ENCODE measurements at regions not wholly inside any gene's neighbourhood (a gene's known extent, or its start where the extent isn't known, plus 50 kb on each side); places are given as distances from the start of the nearest gene placed in this dataset.

DNA sequence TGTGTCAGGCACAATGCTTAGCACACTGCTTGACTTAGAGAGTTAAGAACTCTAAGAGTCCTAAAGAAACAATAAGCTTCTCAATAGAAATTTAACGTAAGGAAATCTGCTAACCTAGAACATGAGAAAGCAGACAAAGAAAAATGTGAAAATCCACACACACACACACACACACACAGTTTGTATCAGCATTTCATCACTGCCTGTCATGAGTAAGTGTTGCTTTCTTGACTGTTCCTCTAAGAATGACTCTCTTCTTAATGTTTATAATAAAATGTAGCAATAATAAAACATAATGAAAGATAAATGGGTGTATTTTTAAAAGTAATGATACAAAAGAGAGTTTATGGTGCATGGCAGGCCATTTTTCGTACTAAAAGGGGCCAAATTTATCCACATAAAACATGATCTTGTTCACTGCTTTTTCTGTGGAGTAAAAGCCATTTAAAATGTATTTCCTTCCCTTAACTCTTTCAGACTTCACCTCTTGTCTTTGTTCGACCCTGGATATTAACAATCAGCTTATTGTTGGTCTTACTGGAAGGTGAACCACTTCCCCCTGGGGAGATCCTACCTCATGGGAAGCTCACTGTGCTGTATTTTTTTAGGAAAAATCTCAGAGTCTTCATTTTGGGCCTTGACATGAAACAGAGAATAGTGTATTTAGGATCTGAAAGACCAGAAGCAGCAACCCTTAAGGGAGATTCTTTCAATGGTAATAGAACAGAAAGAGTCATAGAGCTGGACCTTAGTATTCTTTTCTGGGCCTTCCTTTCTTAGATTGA lies 107.3 kb upstream of the ANKRD55 start:
- DNase-seq: no peak

DNA sequence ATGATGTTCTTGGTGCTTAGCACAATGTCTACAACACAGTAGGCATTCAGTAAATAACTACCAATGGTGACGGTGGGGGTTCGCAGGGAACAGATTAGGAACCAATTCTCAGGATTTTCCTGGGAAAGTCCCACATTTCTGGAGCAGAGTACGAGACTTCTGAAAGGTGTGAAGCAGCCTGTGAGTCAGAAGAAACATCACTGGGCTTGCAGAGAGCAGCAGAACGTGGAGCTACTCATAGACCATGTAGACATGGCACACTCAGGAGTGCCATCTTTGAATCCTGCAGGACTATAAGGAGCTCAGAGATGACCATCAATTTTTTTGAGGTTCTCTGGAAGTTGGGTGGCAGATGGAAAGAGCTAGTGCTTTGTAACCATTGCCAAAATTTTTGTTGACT lies 106.6 kb upstream of the ANKRD55 start:
- DNase-seq: peak; percentile 12

DNA sequence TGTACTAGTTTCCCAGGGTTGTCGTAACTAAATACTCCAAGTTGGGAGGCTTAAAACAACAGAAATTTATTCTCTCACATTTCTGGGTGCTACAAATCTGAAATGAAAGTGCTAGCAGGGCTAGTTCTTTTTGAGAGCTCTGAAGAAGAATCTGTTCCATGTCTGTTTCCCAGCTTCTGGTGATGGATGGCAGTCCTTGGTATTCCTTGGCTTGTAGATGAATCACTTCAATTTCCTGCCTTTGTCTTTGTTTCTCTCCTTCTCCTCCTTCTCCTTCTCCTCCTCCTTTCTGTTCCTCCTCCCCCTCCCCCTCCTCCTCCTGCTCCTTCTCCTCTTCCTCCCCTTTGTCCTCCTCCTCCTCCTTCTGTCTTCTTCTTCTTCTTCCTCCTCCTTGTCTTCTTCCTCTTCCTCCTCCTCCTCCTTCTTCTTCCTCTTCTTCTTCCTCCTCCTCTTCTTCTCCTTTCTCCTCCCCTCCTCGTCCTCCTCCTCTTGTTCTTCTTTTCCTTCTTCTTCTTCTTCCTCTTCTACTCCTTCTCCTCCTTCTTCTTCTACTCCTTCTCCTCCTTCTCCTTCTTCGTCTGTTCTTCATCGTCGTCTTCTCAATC lies 104.7 kb upstream of the ANKRD55 start:
- peak; percentile 12 for DNase-seq

GRCh38 chr5:56335212-56335611 lies 102.1 kb upstream of the ANKRD55 start:
- no peak for DNase-seq

- no peak for DNase-seq
Observed at GRCh38 chr5:56330806-56331205, 97.7 kb upstream of the ANKRD55 start.

DNA sequence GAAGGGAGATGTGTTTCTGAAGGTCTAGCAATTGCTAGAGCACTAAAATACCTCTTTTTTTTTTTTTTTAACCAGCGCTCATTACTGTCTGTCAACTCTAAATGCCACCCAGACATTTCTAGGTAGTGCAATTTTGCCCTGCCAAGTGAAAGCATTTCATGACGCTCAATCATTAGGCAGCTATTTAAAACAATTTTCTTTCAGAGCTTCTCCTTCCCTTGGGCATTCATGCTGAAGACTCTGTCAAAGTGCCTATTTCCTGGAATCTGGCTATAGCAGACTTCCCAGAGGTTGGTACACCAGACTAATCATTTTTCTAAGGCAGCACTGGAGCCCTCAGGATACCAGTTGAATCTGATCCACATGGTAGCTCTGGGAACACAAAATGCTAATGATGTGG lies 97.0 kb upstream of the ANKRD55 start:
- DNase-seq: no peak

DNA sequence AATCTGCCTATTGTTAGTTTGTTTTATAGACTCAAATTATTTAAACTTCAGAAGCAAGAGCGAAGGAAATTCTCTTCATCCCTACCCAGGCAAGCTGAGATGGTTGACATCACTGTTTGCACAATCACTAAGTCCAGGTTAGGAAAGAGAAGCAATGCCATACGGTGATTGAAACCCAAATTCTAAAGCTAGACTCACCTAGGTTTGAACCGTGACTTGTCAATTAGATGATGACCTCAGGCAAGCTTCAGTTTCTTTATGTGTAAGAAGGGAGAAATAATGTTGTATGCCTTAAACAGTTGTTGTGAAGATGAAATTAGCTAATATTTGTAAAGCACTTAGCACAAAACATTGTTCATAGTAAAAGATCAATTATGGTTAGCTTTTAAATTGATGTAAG lies 96.5 kb upstream of the ANKRD55 start:
- DNase-seq: no peak

- DNase-seq: peak; percentile 72
Observed at GRCh38 chr5:56328753-56329560, 95.8 kb upstream of the ANKRD55 start.

GRCh38 chr5:56327809-56328208 lies 94.7 kb upstream of the ANKRD55 start:
- DNase-seq: no peak

- no peak for DNase-seq
Observed at GRCh38 chr5:56326770-56327169, 93.6 kb upstream of the ANKRD55 start.

DNA sequence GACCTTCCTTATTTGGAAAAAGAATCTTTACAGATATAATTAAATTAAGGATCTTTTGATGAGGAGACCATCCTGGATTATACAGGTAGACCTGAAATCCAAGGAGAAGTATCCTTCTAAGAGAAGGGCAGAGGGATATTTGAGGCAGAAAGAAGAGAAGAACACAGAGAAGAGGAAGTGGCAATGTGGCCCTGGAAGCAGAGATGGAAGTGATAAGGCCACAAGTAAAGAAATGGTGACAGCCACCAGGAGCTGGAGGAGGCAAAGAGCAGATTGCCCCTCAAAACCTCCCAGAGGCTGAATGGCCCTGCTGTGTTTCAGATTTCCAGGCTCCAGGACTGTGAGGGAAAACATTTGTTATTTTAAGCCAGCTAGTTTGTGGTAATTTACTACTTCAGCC lies 93.0 kb upstream of the ANKRD55 start:
- no peak for DNase-seq

DNA sequence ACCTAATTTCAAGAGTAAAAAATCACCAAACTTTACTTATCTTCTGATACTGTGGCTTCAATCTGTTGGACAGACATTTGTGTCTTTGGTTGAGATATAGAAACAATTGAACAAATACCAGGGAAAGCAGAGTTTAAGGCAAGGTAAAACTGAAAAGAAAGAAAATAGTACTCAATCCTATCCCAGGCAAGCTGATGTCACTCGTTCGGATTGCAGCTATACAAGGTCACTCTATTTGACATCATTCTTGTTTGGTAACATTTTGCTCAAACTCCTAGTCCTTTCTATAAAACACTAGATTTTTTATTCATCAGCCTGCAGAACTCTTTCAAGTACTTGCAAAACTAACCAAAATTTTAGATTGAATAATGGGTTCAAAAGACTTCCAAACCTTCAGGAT lies 91.9 kb upstream of the ANKRD55 start:
- DNase-seq: no peak

DNA sequence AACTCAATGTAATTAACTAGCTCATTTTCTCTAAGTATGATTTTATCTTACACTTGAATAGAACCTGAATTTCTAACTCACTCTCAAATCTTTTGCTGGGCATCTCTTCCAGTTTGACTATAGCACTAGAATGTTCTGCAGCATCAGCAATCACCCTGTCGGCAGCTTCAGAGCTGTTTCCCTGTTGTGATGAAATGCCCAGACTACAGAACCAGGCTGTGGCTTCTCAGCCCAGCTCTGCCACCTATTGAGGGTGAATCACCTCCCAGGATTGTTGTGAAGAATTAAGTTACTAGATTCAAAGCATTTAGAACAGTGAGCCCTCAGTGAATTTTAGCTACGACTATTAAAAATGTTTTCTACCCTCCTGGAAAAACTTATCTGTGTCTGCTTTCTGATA lies 90.4 kb upstream of the ANKRD55 start:
- peak; percentile 80 for DNase-seq

DNA sequence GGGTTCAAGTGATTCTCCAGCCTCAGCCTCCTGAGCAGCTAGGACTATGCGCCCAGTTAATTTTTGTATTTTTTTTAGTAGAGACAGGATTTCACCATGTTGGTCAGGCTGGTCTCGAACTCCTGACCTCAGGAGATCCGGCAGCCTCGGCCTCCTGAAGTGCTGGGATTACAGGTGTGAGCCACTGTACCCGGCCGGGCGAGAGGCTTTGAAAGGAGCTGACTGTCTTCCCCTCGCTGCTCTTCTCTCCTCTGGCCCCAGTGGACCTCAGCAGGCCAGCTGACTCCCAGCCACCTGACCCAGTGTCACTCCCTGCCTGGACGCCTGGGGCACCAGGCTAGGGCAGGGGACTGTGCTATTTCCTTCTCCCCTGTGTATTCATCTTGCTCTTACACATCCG lies 89.5 kb upstream of the ANKRD55 start:
- no peak for DNase-seq

- DNase-seq: no peak
Observed at GRCh38 chr5:56321236-56321881, 88.2 kb upstream of the ANKRD55 start.

DNA sequence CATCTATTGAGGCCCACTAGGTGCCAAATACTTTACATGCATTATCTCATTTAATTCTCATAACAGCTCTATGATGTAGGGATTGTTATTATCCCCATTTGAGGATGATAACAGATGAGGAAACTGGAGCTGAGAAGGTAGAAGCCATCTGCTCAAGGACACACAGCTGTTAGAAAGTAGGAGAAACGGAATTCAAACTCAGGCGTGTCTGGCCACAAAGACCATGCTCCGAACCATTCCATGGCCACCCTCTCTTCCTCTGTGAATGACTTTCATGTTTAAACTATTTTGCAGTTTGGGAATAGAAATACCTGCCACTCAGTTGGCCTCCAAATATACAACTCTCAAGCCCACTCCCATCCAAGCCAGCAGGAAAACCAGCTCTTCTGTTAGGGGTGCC lies 87.6 kb upstream of the ANKRD55 start:
- DNase-seq: no peak

GRCh38 chr5:56319526-56320181 lies 86.5 kb upstream of the ANKRD55 start:
- peak; percentile 54 for DNase-seq

GRCh38 chr5:56317923-56318561 lies 84.9 kb upstream of the ANKRD55 start:
- no peak for DNase-seq

- no peak for DNase-seq
Observed at GRCh38 chr5:56316299-56316994, 83.3 kb upstream of the ANKRD55 start.

DNA sequence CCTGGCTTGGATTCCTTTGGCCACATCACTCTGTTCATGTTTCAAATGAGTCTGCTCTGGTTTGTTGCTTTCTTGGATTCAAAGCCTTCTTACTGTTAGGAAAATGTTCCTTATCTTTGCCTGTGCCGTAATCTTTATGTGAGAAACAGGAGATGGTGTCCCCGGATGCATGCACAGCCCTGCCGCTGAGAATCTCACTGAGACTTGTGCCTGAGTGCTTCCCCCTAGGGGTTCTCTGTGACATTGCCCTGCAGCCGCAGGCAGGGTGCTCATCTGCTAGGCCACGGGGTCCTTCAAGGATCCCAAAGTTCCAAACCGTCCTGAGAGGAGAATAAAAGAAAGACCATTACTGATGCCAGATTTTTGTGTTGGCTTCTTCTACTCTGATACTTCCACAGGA lies 81.4 kb upstream of the ANKRD55 start:
- no peak for DNase-seq

- no peak for DNase-seq
Observed at GRCh38 chr5:56313596-56313995, 80.5 kb upstream of the ANKRD55 start.

All from NCI-H226 (cell line).